BLaER1 treated with 17β-estradiol and CSF1 and Interleukin-3, amounts not matched to agents 10 nM and 100 nM (cell line): ENCODE measurements at regions not wholly inside any gene's neighbourhood (a gene's known extent, or its start where the extent isn't known, plus 50 kb on each side); places are given as distances from the start of the nearest gene placed in this dataset.
"Not testable (repeated sequence)": the region's sequence is repeated elsewhere in the genome, so short reads cannot be mapped to it uniquely, and the experiment has no call there.

ENCODE experiments used
- H3K27ac ChIP-seq, 11 experiments: shearing (Covaris generic); formaldehyde crosslinking; 2 replicates each; pipeline ENCODE4 v1.8.1; 2022
- H3K27me3 ChIP-seq, 11 experiments: shearing (Covaris generic); formaldehyde crosslinking; 2 replicates each; pipeline ENCODE4 v1.8.1; 2022
- H3K36me3 ChIP-seq, 11 experiments: shearing (Covaris generic); formaldehyde crosslinking; 2 replicates each; pipeline ENCODE4 v1.8.1; 2022
- H3K4me1 ChIP-seq, 10 experiments: shearing (Covaris generic); formaldehyde crosslinking; 2 replicates each; pipeline ENCODE4 v1.8.1; 2022
- H3K4me2 ChIP-seq, 11 experiments: shearing (Covaris generic); formaldehyde crosslinking; 2 replicates each; pipeline ENCODE4 v1.8.1; 2022
- H3K4me3 ChIP-seq, 10 experiments: shearing (Covaris generic); formaldehyde crosslinking; 2 replicates each; pipeline ENCODE4 v1.8.1; 2022
- H3K9ac ChIP-seq, 11 experiments: shearing (Covaris generic); formaldehyde crosslinking; 2 replicates each; pipeline ENCODE4 v1.8.1; 2022
- H3K9me3 ChIP-seq, 11 experiments: shearing (Covaris generic); formaldehyde crosslinking; replicated peaks in 1 of 11; 2 replicates each; pipeline ENCODE4 v1.8.1; 2022
- H4K20me1 ChIP-seq, 11 experiments: shearing (Covaris generic); formaldehyde crosslinking; 2 replicates each; pipeline ENCODE4 v1.8.1; 2022
- Cebpa-rat ChIP-seq, 11 experiments: shearing (Covaris generic); IDR thresholded peaks; 2 replicates each; pipeline ENCODE4 v1.8.1; 2022

- H3K9ac ChIP-seq, result peak overlapping the region in 6 of 11 experiments; percentile 21 to 76 (median 52); a peak in 10 of 22 replicates
- H3K36me3 ChIP-seq, result peaks cover 0 to 22% (median 4%) of the 10 kb centered on the region in 11 experiments; a peak in 6 of 22 replicates
- H4K20me1 ChIP-seq, H3K4me3 ChIP-seq, H3K27me3 ChIP-seq: not testable (repeated sequence)
- TF ChIP-seq Cebpa-rat (IDR thresholded peaks at IDR 0.05), result peak in 2 of 11 experiments; percentile 5 to 12; a peak in 3 of 22 replicates
- H3K9me3 ChIP-seq, result peaks cover 36 to 64% (median 45%) of the 10 kb centered on the region in 11 experiments
- peak overlapping the region in 10 of 11 experiments; percentile 45 to 87 (median 67); a peak in 20 of 22 replicates for H3K27ac ChIP-seq
- H3K4me1 ChIP-seq, result peaks cover 10 to 63% (median 29%) of the 10 kb centered on the region in 10 experiments
- peak overlapping the region in 8 of 11 experiments; percentile 17 to 83 (median 58); a peak in 14 of 22 replicates for H3K4me2 ChIP-seq
Measured at GRCh38 chr1:121511876-121512275, 327.1 kb downstream of the SRGAP2C start.

DNA sequence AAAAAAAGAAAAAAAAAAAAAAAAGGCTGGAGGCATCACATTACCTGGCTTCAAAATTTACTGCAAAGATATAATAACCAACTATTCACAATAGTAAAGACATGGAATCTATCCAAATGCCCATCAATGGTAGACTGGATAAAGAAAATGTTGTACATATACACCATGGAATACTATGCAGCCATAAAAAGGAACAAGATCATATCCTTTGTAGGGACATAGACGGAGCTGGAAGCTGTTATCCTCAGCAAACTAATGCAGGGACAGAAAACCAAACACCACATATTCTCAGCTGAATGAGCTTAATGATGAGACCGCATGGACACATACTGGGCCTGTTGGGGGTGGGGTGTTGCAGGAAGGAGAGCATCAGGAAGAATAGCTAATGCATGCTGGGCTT lies 330.5 kb downstream of the SRGAP2C start:
- Histone ChIP-seq H4K20me1 (no peaks in the 10 kb centered on the region), H3K4me3 (peak overlapping the region in 2 of 10 experiments; percentile 13 to 29; a peak in 2 of 20 replicates), H3K9ac (peak overlapping the region in 1 of 11 experiments; percentile 73; a peak in 1 of 22 replicates), H3K27ac (peak overlapping the region; percentile 81 to 96 (median 93); a peak in 21 of 22 replicates), H3K9me3 (peaks cover 19 to 38% (median 23%) of the 10 kb centered on the region in 11 experiments), H3K27me3 (no peaks in the 10 kb centered on the region), H3K4me1 (peaks cover 37 to 87% (median 56%) of the 10 kb centered on the region in 10 experiments), H3K36me3 (peaks cover 0 to 12% (median 0%) of the 10 kb centered on the region in 11 experiments; a peak in 4 of 22 replicates), H3K4me2 (peak overlapping the region in 10 of 11 experiments; percentile 42 to 98 (median 90); a peak in 18 of 22 replicates)
- no peak for TF ChIP-seq Cebpa-rat (IDR thresholded peaks at IDR 0.05)

GRCh38 chr1:121516234-121516967 lies 331.6 kb downstream of the SRGAP2C start:
- H3K4me1 ChIP-seq, result peaks cover 39 to 86% (median 52%) of the 10 kb centered on the region in 10 experiments
- H3K4me3 ChIP-seq, result peak overlapping the region in 3 of 10 experiments; percentile 11 to 27 (median 18); a peak in 8 of 20 replicates
- peak overlapping the region; percentile 65 to 98 (median 92) for H3K4me2 ChIP-seq
- H3K27me3 ChIP-seq, result no peaks in the 10 kb centered on the region
- peak overlapping the region; percentile 81 to 96 (median 93) for H3K27ac ChIP-seq
- peaks cover 18 to 29% (median 20%) of the 10 kb centered on the region in 11 experiments for H3K9me3 ChIP-seq
- H4K20me1 ChIP-seq, result no peaks in the 10 kb centered on the region
- peak overlapping the region; percentile 62 to 88 (median 73); a peak in 21 of 22 replicates for H3K9ac ChIP-seq
- peak; percentile 86 to 98 (median 96) for TF ChIP-seq Cebpa-rat (IDR thresholded peaks at IDR 0.05)
- peaks cover 0 to 10% (median 0%) of the 10 kb centered on the region in 11 experiments; a peak in 3 of 22 replicates for H3K36me3 ChIP-seq

DNA sequence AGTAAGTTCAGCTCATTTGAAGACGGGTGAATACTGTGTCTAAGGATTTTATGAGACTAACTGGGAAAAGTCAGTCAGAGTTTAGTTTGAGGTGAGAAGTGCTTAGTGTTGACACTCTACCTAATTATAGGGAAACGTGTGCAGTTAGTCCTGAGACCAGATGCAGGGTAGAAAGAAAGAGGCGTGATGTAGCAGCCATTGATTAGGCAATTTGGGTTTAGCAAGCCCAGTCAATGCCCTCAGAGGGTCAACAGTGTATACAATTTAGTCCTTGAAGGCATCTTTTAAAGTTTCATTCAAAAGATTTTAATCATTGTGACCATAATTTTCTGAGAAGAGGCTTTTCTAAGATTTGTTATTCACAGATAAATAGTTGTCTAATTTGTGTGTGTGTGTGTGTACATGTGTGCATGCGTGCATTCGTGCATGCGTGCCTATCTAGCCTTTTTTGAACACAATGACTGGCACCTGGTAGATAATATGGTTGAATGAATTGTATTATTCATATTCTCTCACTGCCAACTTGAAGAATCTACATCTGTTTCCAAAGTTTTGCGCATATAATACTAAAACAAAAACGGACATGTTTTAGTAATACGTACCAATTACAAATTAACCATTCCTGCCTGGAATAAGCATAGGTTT lies 332.9 kb downstream of the SRGAP2C start:
- no peaks in the 10 kb centered on the region for H4K20me1 ChIP-seq
- peak overlapping the region in 10 of 11 experiments; percentile 51 to 91 (median 76); a peak in 15 of 22 replicates for H3K9ac ChIP-seq
- peak overlapping the region in 7 of 10 experiments; percentile 27 to 84 (median 74); a peak in 8 of 20 replicates for H3K4me3 ChIP-seq
- H3K4me1 ChIP-seq, result peaks cover 39 to 78% (median 44%) of the 10 kb centered on the region in 10 experiments
- H3K4me2 ChIP-seq, result peak overlapping the region; percentile 65 to 98 (median 92)
- H3K9me3 ChIP-seq, result peaks cover 18 to 27% (median 20%) of the 10 kb centered on the region in 11 experiments
- no peak for TF ChIP-seq Cebpa-rat (IDR thresholded peaks at IDR 0.05)
- no peaks in the 10 kb centered on the region for H3K27me3 ChIP-seq
- H3K27ac ChIP-seq, result peak overlapping the region; percentile 81 to 96 (median 93); a peak in 21 of 22 replicates
- H3K36me3 ChIP-seq, result peaks cover 0 to 10% (median 0%) of the 10 kb centered on the region in 11 experiments; a peak in 3 of 22 replicates

- no peak for TF ChIP-seq Cebpa-rat (IDR thresholded peaks at IDR 0.05)
- H3K9ac ChIP-seq, result peak overlapping the region; percentile 82 to 95 (median 90)
- H4K20me1 ChIP-seq, result no peaks in the 10 kb centered on the region
- H3K27ac ChIP-seq, result peak overlapping the region; percentile 67 to 96 (median 95)
- H3K4me1 ChIP-seq, result peaks cover 39 to 68% (median 44%) of the 10 kb centered on the region in 10 experiments
- H3K27me3 ChIP-seq, result no peaks in the 10 kb centered on the region
- peaks cover 0 to 3% (median 0%) of the 10 kb centered on the region in 11 experiments; a peak in 1 of 22 replicates for H3K36me3 ChIP-seq
- peaks cover 9 to 19% (median 11%) of the 10 kb centered on the region in 11 experiments; a peak in 21 of 22 replicates for H3K9me3 ChIP-seq
- H3K4me3 ChIP-seq, result peak overlapping the region; percentile 68 to 84 (median 74)
- peak overlapping the region; percentile 85 to 98 (median 92) for H3K4me2 ChIP-seq
Measured at GRCh38 chr1:121518726-121519041, 333.9 kb downstream of the SRGAP2C start.

DNA sequence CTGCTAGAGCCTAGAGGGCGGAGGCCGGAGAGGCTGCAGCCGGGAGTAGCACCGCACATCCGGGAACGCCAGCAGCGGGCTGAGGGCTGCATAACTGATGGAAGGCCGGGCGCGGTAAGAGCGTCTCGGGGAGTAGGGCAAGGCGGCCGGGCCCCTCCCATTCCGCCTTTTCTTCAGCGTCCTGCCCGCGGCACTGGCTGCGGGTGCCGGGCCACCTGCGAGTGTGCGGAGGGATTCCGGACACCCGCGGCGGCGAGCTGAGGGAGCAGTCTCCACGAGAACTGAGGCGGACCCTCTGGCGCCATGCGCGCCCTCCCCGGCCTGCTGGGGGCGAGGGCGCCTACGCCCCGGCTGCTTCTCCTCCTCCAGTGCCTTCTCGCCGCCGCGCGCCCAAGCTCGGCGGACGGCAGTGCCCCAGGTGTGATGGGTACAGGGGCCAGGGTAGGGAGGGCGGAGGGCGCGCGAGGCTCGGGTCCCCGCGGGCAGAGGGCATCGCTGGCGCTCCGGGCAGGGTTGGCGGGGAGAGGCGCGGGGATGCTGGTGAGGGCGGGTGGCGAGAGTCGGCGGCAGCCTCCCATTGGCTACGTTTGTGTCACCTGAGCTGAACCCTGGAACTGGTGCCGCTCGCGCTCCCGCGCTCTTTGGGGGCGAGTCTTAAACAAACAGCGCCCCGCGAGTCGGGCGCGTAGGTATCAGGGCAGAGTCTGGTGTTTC lies 334.4 kb downstream of the SRGAP2C start:
- Histone ChIP-seq H3K9me3 (peaks cover 5 to 14% (median 7%) of the 10 kb centered on the region in 11 experiments; a peak in 15 of 22 replicates), H3K27me3 (no peaks in the 10 kb centered on the region), H3K9ac (peak overlapping the region; percentile 82 to 95 (median 90)), H3K36me3 (0 out of 22 replicates have a peak, but pooled peaks cover 0 to 4% (median 0%) of the 10 kb centered on the region in 11 experiments), H3K4me3 (peak overlapping the region; percentile 68 to 84 (median 74)), H3K4me1 (peaks cover 39 to 63% (median 44%) of the 10 kb centered on the region in 10 experiments), H4K20me1 (no peaks in the 10 kb centered on the region), H3K4me2 (peak overlapping the region; percentile 85 to 98 (median 92)), H3K27ac (peak overlapping the region; percentile 67 to 96 (median 95))
- no peak for TF ChIP-seq Cebpa-rat (IDR thresholded peaks at IDR 0.05)

DNA sequence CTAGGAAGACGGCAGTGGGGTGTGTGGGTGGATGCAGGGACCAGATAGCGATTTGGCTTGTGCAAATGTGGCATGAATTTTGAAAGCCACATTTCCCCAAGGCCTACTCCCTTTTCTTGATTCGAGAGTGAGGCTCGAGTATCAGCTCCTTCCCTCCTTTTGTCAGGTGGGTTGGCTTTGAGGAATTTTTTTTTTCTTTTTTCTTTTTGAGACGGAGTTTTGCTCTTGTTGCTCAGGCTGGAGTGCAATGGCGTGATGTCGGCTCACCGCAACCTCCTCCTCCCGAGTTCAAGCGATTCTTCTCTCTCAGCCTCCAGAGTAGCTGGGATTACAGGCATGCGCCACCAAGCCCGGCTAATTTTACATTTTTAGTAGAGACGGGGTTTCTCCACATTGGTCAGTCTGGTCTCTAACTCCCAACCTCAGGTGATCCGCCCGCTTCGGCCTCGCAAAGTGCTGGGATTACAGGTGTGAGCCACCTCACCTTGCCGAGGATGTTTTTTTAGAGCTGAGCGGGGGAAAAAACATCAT lies 335.0 kb downstream of the SRGAP2C start:
- not testable (repeated sequence) for H3K36me3 ChIP-seq, H4K20me1 ChIP-seq, H3K27me3 ChIP-seq, H3K9me3 ChIP-seq
- Histone ChIP-seq H3K4me3 (peak overlapping the region; percentile 68 to 84 (median 74)), H3K27ac (peak overlapping the region; percentile 67 to 96 (median 95); a peak in 21 of 22 replicates), H3K9ac (peak overlapping the region; percentile 82 to 95 (median 90)), H3K4me2 (peak overlapping the region; percentile 85 to 98 (median 92)), H3K4me1 (peaks cover 39 to 59% (median 44%) of the 10 kb centered on the region in 10 experiments)
